DOHH2 (cell line): ENCODE measurements at regions not wholly inside any gene's neighbourhood (a gene's known extent, or its start where the extent isn't known, plus 50 kb on each side); places are given as distances from the start of the nearest gene placed in this dataset.

Experiments used
- H3F3A ChIP-seq: fragments of 200-600 bp; sonication (generic), shearing (Covaris generic); 2 replicates; pipeline ENCODE4 v1.6.0; 2016; ENCODE audit warnings: antibody characterized with exemption, mild to moderate bottlenecking; ENCODE audit not compliant: control insufficient read depth, insufficient read depth
- H3K27ac ChIP-seq: fragments of 200-600 bp; sonication (generic); 2 replicates; pipeline ENCODE4 v1.5.1; 2014; ENCODE audit warnings: low read depth, mild to moderate bottlenecking, low read length, moderate library complexity
- H3K27me3 ChIP-seq: fragments of 200-600 bp; sonication (generic); 2 replicates; pipeline ENCODE4 v1.6.1; 2014; ENCODE audit warnings: mild to moderate bottlenecking, low read length, mixed read lengths; ENCODE audit not compliant: control insufficient read depth
- H3K36me3 ChIP-seq: fragments of 200-600 bp; sonication (generic); 2 replicates; pipeline ENCODE4 v1.6.1; 2014; ENCODE audit warnings: mild to moderate bottlenecking, low read length, moderate library complexity, mixed read lengths; ENCODE audit not compliant: control insufficient read depth
- H3K4me1 ChIP-seq: fragments of 200-600 bp; sonication (generic); 2 replicates; pipeline ENCODE4 v1.6.1; 2014; ENCODE audit warnings: mild to moderate bottlenecking, low read length, mixed read lengths; ENCODE audit not compliant: control insufficient read depth
- H3K4me2 ChIP-seq: fragments of 200-600 bp; sonication (generic); 2 replicates; pipeline ENCODE4 v1.6.0; 2014; ENCODE audit warnings: mild to moderate bottlenecking, low read length, moderate library complexity
- H3K4me3 ChIP-seq: fragments of 200-600 bp; sonication (generic); 2 replicates; pipeline ENCODE4 v1.5.1; 2014; ENCODE audit warnings: mild to moderate bottlenecking, low read length, mixed read lengths
- H3K79me2 ChIP-seq: fragments of 200-600 bp; sonication (generic); 2 replicates; pipeline ENCODE4 v1.6.1; 2014; ENCODE audit warnings: mild to moderate bottlenecking, low read length, mixed read lengths; ENCODE audit not compliant: control insufficient read depth
- H3K9me2 ChIP-seq: fragments of 200-600 bp; sonication (generic); replicated peaks from 2 replicates; pipeline ENCODE4 v1.6.1; 2014; ENCODE audit warnings: mild to moderate bottlenecking, low read length, mixed read lengths; ENCODE audit not compliant: control insufficient read depth
- H3K9me3 ChIP-seq: fragments of 200-600 bp; sonication (generic); 2 replicates; pipeline ENCODE4 v1.6.1; 2014; ENCODE audit warnings: antibody characterized with exemption, low read length, mixed read lengths; ENCODE audit not compliant: control insufficient read depth, insufficient read depth
- H4K20me1 ChIP-seq: fragments of 200-600 bp; sonication (generic); 2 replicates; pipeline ENCODE4 v1.6.0; 2014; ENCODE audit warnings: low read depth, mild to moderate bottlenecking, antibody characterized with exemption, low read length, moderate library complexity; ENCODE audit not compliant: control insufficient read depth, insufficient read depth
- CTCF ChIP-seq: fragments of 200-600 bp; sonication (generic); IDR thresholded peaks from one replicate; pipeline ENCODE4 v1.5.1; 2014; ENCODE audit warnings: antibody characterized with exemption, mild to moderate bottlenecking, low read depth, low read length; ENCODE audit not compliant: poor library complexity, severe bottlenecking
- EZH2phosphoT487 ChIP-seq: fragments of 200-600 bp; sonication (generic); IDR thresholded peaks from 2 replicates; pipeline ENCODE4 v1.6.1; 2017; ENCODE audit warnings: borderline replicate concordance, mild to moderate bottlenecking, antibody characterized with exemption, low read length, moderate library complexity, mixed read lengths

GRCh38 chr3:127059072-127059471 lies 76.2 kb downstream of the PLXNA1 start:
- H3K27me3 ChIP-seq: peaks cover 22% of the 10 kb centered on the region
- no peak overlapping the region for H3K4me3 ChIP-seq
- H3K27ac ChIP-seq: no peak overlapping the region
- H3K9me2 ChIP-seq: no peaks in the 10 kb centered on the region
- H3K36me3 ChIP-seq: no peaks in the 10 kb centered on the region
- TF ChIP-seq EZH2phosphoT487: no peak
- TF ChIP-seq CTCF: no peak
- no peaks in the 10 kb centered on the region for H4K20me1 ChIP-seq
- H3K4me1 ChIP-seq: no peaks in the 10 kb centered on the region
- H3K79me2 ChIP-seq: no peaks in the 10 kb centered on the region
- H3F3A ChIP-seq: no peaks in the 10 kb centered on the region
- H3K9me3 ChIP-seq: peaks cover 8% of the 10 kb centered on the region; the same call in 1 of the 2 replicates
- no peak overlapping the region for H3K4me2 ChIP-seq

- H3K9me3 ChIP-seq: peaks cover 8% of the 10 kb centered on the region; the same call in 1 of the 2 replicates
- no peaks in the 10 kb centered on the region for H3K36me3 ChIP-seq
- H3K27ac ChIP-seq: no peak overlapping the region
- no peaks in the 10 kb centered on the region for H3F3A ChIP-seq
- TF ChIP-seq CTCF (no peak), EZH2phosphoT487 (no peak)
- H3K4me3 ChIP-seq: no peak overlapping the region
- H4K20me1 ChIP-seq: no peaks in the 10 kb centered on the region
- no peaks in the 10 kb centered on the region for H3K4me1 ChIP-seq
- no peaks in the 10 kb centered on the region for H3K79me2 ChIP-seq
- peaks cover 34% of the 10 kb centered on the region for H3K27me3 ChIP-seq
- no peak overlapping the region for H3K4me2 ChIP-seq
- H3K9me2 ChIP-seq: no peaks in the 10 kb centered on the region
These were observed 78.7 kb downstream of the PLXNA1 start for GRCh38 chr3:127061641-127062040.

- H3K9me3 ChIP-seq: no peaks in the 10 kb centered on the region; the same call in 1 of the 2 replicates
- no peaks in the 10 kb centered on the region for H3K79me2 ChIP-seq
- H3K9me2 ChIP-seq: no peaks in the 10 kb centered on the region
- no peak overlapping the region for H3K27ac ChIP-seq
- no peaks in the 10 kb centered on the region for H3K4me1 ChIP-seq
- H3F3A ChIP-seq: no peaks in the 10 kb centered on the region
- peaks cover 34% of the 10 kb centered on the region for H3K27me3 ChIP-seq
- H3K36me3 ChIP-seq: no peaks in the 10 kb centered on the region
- no peak for TF ChIP-seq CTCF
- no peak for TF ChIP-seq EZH2phosphoT487
- no peaks in the 10 kb centered on the region for H4K20me1 ChIP-seq
- H3K4me3 ChIP-seq: no peak overlapping the region
- H3K4me2 ChIP-seq: no peak overlapping the region
These were observed 80.0 kb downstream of the PLXNA1 start for GRCh38 chr3:127062926-127063325.

- H3K9me3 ChIP-seq: no peaks in the 10 kb centered on the region
- H3K27me3 ChIP-seq: peaks cover 36% of the 10 kb centered on the region
- no peaks in the 10 kb centered on the region for H3K79me2 ChIP-seq
- H3K4me1 ChIP-seq: no peaks in the 10 kb centered on the region
- H3K27ac ChIP-seq: no peak overlapping the region
- H3K36me3 ChIP-seq: no peaks in the 10 kb centered on the region
- H3K4me2 ChIP-seq: no peak overlapping the region
- TF ChIP-seq CTCF (no peak), EZH2phosphoT487 (no peak)
- no peak overlapping the region for H3K4me3 ChIP-seq
- H3F3A ChIP-seq: no peaks in the 10 kb centered on the region
- no peaks in the 10 kb centered on the region for H3K9me2 ChIP-seq
- no peaks in the 10 kb centered on the region for H4K20me1 ChIP-seq
These were observed 81.0 kb downstream of the PLXNA1 start for GRCh38 chr3:127063916-127064315.
